ENCODE measurements at regions not wholly inside any gene's neighbourhood (a gene's known extent, or its start where the extent isn't known, plus 50 kb on each side); places are given as distances from the start of the nearest gene placed in this dataset.

DNA sequence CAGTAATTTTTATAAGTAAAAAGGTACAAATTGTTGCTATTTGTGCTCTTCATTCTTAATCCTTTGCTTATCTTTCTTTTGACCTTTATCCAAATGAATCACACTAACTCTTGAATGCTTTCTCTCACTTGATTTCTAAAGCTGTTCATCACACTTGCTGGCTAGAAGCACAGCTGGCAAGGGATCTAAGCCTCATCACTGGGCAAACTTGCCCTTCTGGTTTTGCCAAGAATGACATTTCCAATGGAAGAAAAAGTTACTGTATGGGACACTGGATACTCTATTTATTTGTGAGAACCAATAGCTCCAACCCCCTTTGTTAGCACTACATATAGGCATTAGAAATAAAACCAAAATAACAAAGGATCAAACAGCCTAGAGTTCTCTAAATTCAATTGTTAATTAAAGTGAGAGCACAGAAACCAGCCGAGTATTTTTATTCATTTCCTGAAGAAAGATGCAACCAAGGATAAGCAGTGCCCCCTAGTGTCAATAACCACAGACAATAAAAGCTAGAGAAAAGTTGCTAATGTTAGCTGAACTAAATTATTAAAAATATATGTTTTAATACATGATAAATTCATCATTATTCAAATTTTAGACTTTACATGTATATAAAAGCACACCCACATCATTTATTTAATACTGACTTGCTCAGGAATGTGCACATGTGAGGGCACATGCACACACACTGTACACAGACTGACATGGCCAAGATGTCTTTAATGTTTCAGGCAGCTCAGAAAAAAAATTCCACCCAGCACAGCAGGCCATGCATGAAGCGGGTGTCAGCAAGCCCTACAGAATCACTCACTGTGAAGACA lies 59.8 kb upstream of the POU5F2 start:
- Histone ChIP-seq H3K4me1 (replicated peaks in 1 of 2) (peaks cover 6 to 11% of the 10 kb centered on the region in 2 donors), H3K27ac (peak overlapping the region in 1 of 5 donors; percentile 20), H3K27me3 (no peaks in the 10 kb centered on the region), H3K4me3 (peak overlapping the region in 1 of 4 donors; percentile 32), H3K9me3 (replicated peaks in 1 of 3) (no peaks in the 10 kb centered on the region), H3K36me3 (replicated peaks in 1 of 2) (no peaks in the 10 kb centered on the region)
- WGBS, 4 donors, result 7 to 19% (median 15%) methylated on average over 2 of the region's 2 CpGs
- TF ChIP-seq, protein P1, sequence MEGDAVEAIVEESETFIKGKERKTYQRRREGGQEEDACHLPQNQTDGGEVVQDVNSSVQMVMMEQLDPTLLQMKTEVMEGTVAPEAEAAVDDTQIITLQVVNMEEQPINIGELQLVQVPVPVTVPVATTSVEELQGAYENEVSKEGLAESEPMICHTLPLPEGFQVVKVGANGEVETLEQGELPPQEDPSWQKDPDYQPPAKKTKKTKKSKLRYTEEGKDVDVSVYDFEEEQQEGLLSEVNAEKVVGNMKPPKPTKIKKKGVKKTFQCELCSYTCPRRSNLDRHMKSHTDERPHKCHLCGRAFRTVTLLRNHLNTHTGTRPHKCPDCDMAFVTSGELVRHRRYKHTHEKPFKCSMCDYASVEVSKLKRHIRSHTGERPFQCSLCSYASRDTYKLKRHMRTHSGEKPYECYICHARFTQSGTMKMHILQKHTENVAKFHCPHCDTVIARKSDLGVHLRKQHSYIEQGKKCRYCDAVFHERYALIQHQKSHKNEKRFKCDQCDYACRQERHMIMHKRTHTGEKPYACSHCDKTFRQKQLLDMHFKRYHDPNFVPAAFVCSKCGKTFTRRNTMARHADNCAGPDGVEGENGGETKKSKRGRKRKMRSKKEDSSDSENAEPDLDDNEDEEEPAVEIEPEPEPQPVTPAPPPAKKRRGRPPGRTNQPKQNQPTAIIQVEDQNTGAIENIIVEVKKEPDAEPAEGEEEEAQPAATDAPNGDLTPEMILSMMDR (IDR thresholded peaks at IDR 0.05), result peak; percentile 58 to 84 (median 72)
- no peak for TF ChIP-seq POLR2A (IDR thresholded peaks at IDR 0.05)
- intact Hi-C loops (cut with DNase I), result no loop called here
- peak; percentile 54 to 85 (median 72) for DNase-seq

DNA sequence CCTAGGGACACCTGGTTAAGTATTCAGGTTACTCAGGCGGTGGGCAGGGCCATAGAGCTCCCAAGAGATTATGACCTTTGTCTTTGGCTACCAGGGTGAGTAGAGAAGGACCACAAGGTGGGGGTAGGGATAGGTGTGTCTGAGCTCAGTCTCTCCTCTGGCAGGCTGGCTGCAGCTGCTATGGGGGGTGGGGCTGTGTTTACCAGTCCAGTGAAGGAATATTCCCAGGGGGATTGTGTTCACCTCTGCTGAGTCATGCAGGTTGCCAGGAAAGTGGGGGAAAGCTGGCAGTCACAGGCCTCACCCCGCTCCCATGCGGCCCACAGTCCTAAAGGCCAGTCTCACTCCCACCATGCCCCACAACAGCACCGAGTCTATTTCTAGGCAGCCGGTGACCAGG lies 53.6 kb upstream of the POU5F2 start:
- 81 to 99% (median 93%) methylated on average over 3 to 5 of the region's 5 CpGs for WGBS, 4 donors
- Histone ChIP-seq H3K9me3 (replicated peaks in 1 of 3) (no peaks in the 10 kb centered on the region), H3K27ac (no peak overlapping the region), H3K36me3 (replicated peaks in 1 of 2) (no peaks in the 10 kb centered on the region), H3K27me3 (no peaks in the 10 kb centered on the region), H3K4me3 (no peak overlapping the region), H3K4me1 (replicated peaks in 1 of 2) (no peaks in the 10 kb centered on the region)
- no peak for DNase-seq
- no peak for TF ChIP-seq POLR2A (IDR thresholded peaks at IDR 0.05)
- TF ChIP-seq, protein P1 (IDR thresholded peaks at IDR 0.05), result no peak
- intact Hi-C loops (cut with DNase I), result loop anchor here (5.0 to 10.0 kb wide), 3 partner anchors 188 to 210 kb away; partner anchors contain the start of genes NR2F1 (in 1 of the 2) and NR2F1-AS1 (in 1 of the 2)

DNA sequence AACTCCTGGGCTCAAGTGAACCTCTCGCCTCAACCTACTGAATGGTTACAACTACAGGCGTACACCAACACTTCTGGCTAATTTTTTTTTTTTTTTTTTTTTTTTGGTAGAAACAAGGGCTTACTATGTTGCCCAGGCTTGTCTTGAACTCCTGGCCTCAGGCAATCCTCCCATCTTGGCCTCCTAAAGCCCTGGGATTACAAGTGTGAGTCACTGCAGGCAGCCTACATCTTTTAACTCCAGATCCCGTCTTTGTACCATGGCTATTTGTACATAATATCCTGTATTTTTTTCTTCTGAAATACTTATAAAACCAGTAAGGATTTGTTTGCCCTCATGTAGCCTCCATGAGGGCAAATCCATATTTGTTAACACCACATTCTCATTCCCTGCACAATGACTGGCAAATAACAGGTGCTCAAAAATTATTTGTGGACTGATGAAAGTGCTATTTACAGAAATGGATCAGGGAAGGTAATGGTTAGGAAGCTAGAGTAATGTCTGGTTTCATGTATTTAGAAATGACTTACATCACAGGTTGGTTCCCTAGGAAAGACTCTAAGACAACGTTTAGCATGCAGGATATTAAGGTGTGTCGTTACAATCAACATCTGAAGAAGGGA lies 51.9 kb upstream of the POU5F2 start:
- Histone ChIP-seq H3K4me3 (no peak overlapping the region), H3K9me3 (replicated peaks in 1 of 3) (no peaks in the 10 kb centered on the region), H3K4me1 (replicated peaks in 1 of 2) (no peaks in the 10 kb centered on the region), H3K27me3 (no peaks in the 10 kb centered on the region), H3K27ac (no peak overlapping the region), H3K36me3 (replicated peaks in 1 of 2) (no peaks in the 10 kb centered on the region)
- no peak for DNase-seq
- TF ChIP-seq, protein P1 (IDR thresholded peaks at IDR 0.05), result no peak
- TF ChIP-seq POLR2A (IDR thresholded peaks at IDR 0.05), result no peak
- 94 to 98% (median 95%) methylated on average over 5 of the region's 5 CpGs for WGBS, 4 donors
- intact Hi-C loops (cut with DNase I), result loop anchor here (10.0 kb wide), 2 partner anchors 198 to 208 kb away; partner anchors contain the start of genes NR2F1 (in 1 of the 2) and NR2F1-AS1 (in 1 of the 2)

DNA sequence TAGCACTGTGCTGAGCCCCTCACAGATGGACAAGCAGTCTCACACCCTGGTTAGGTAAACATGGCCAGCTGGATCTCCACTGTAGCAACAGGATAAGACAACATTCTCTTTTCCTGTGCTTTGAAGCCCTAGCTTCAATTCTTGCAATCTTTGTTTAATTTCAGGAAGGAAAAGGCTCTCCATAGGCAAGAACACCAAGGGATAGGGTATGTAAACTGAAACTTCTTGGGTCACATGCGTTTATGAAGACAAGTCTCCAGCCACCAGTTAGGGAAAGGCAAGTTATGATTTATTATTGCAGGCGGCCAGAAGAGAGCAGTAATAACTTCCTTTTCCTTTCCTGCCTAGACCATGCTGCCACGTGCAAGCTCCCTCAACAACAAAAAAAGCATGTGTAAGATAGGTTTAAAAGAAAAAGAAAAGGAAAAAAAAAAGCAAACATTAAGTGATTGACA lies 50.1 kb upstream of the POU5F2 start:
- intact Hi-C loops (cut with DNase I), result loop anchor here (10.0 kb wide), 2 partner anchors 197 to 207 kb away; partner anchors contain the start of genes NR2F1 (in 1 of the 2) and NR2F1-AS1 (in 1 of the 2)
- TF ChIP-seq, protein P1 (IDR thresholded peaks at IDR 0.05), result no peak
- no peak for TF ChIP-seq POLR2A (IDR thresholded peaks at IDR 0.05)
- Histone ChIP-seq H3K27ac (no peak overlapping the region), H3K36me3 (replicated peaks in 1 of 2) (no peaks in the 10 kb centered on the region), H3K9me3 (replicated peaks in 1 of 3) (no peaks in the 10 kb centered on the region), H3K4me3 (no peak overlapping the region), H3K4me1 (replicated peaks in 1 of 2) (no peaks in the 10 kb centered on the region), H3K27me3 (no peaks in the 10 kb centered on the region)
- no peak for DNase-seq
- 32 to 46% (median 37%) methylated on average over 3 of the region's 3 CpGs for WGBS, 4 donors
